ENCODE measurements at regions not wholly inside any gene's neighbourhood (a gene's known extent, or its start where the extent isn't known, plus 50 kb on each side); places are given as distances from the start of the nearest gene placed in this dataset.

DNA sequence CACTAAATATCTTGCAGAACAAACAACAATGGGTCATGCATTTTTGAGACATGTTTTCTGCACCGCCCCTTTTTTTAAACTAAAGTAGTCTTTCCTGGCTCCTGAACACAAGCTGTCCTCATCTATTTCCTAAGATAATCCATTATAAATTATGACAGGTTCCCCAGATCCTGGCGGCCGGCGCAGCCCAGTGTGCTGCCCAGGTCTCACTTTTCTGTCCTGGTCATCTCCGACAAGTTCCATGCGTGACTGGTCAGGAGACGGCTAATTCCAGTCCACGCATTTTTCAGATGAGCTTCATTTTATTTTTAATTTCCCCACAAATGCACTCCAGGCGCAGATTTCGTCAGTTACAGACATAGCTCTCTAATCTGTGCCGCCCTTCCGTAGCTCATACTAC is 92.9 kb upstream of the EGFLAM start:
- DNase-seq (ENCODE audit: low read depth in 2 of 2), result no peak
- Histone ChIP-seq H3K27ac (ENCODE audit: insufficient read depth, low read length) (no peak overlapping the region), H3K36me3 (ENCODE audit: control insufficient read depth, insufficient read depth, low read length) (no peaks in the 10 kb centered on the region)

GRCh38 chr5:38164776-38165399 is 93.5 kb upstream of the EGFLAM start:
- Histone ChIP-seq H4K20me1 (ENCODE audit: control insufficient read depth, extremely low read depth, insufficient read depth, low read length) (no peaks in the 10 kb centered on the region), H3K9me3 (ENCODE audit: control insufficient read depth, insufficient read depth, low read depth, low read length) (no peaks in the 10 kb centered on the region), H2AFZ (ENCODE audit: low read length) (no peak overlapping the region), H3K79me2 (ENCODE audit: control insufficient read depth, insufficient read depth, low read length) (no peaks in the 10 kb centered on the region), H3K9ac (ENCODE audit: insufficient read depth, low read length) (no peak overlapping the region), H3K4me2 (ENCODE audit: extremely low read depth, insufficient read depth, low read length) (no peak overlapping the region), H3K4me3 (replicated peaks in 1 of 4; ENCODE audit: control extremely low read depth in 1 of 4, insufficient read depth in 1 of 4, low read depth in 3 of 4, low read length in 4 of 4) (no peak overlapping the region), H3K36me3 (ENCODE audit: control insufficient read depth, insufficient read depth, low read length) (no peaks in the 10 kb centered on the region), H3K27me3 (ENCODE audit: control insufficient read depth, insufficient read depth, low read length) (no peaks in the 10 kb centered on the region), H3K4me1 (ENCODE audit: control insufficient read depth, extremely low read depth, insufficient read depth, low read length) (no peaks in the 10 kb centered on the region), H3K27ac (ENCODE audit: insufficient read depth, low read length) (no peak overlapping the region)
- DNase-seq (ENCODE audit: low read depth in 2 of 2), result no peak
- TF ChIP-seq EZH2 (IDR thresholded peaks at IDR 0.05; ENCODE audit: low read length, missing control alignments), result no peak
- TF ChIP-seq, protein P1, sequence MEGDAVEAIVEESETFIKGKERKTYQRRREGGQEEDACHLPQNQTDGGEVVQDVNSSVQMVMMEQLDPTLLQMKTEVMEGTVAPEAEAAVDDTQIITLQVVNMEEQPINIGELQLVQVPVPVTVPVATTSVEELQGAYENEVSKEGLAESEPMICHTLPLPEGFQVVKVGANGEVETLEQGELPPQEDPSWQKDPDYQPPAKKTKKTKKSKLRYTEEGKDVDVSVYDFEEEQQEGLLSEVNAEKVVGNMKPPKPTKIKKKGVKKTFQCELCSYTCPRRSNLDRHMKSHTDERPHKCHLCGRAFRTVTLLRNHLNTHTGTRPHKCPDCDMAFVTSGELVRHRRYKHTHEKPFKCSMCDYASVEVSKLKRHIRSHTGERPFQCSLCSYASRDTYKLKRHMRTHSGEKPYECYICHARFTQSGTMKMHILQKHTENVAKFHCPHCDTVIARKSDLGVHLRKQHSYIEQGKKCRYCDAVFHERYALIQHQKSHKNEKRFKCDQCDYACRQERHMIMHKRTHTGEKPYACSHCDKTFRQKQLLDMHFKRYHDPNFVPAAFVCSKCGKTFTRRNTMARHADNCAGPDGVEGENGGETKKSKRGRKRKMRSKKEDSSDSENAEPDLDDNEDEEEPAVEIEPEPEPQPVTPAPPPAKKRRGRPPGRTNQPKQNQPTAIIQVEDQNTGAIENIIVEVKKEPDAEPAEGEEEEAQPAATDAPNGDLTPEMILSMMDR (conservative IDR thresholded peaks at IDR 0.05 in 1 of 2, IDR thresholded peaks at IDR 0.05 in 1 of 2; ENCODE audit: low read depth in 1 of 2, low read length in 2 of 2), result no peak

More for the DNA sequence above, 92.9 kb upstream of the EGFLAM start:
- Histone ChIP-seq H2AFZ (ENCODE audit: low read length) (no peak overlapping the region), H3K79me2 (ENCODE audit: control insufficient read depth, insufficient read depth, low read length) (no peaks in the 10 kb centered on the region), H3K9ac (ENCODE audit: insufficient read depth, low read length) (no peak overlapping the region), H3K4me2 (ENCODE audit: extremely low read depth, insufficient read depth, low read length) (no peak overlapping the region), H3K9me3 (ENCODE audit: control insufficient read depth, insufficient read depth, low read depth, low read length) (no peaks in the 10 kb centered on the region), H4K20me1 (ENCODE audit: control insufficient read depth, extremely low read depth, insufficient read depth, low read length) (no peaks in the 10 kb centered on the region), H3K4me3 (replicated peaks in 1 of 4; ENCODE audit: control extremely low read depth in 1 of 4, insufficient read depth in 1 of 4, low read depth in 3 of 4, low read length in 4 of 4) (no peak overlapping the region), H3K27me3 (ENCODE audit: control insufficient read depth, insufficient read depth, low read length) (no peaks in the 10 kb centered on the region), H3K4me1 (ENCODE audit: control insufficient read depth, extremely low read depth, insufficient read depth, low read length) (no peaks in the 10 kb centered on the region)
- TF ChIP-seq, protein P1 (conservative IDR thresholded peaks at IDR 0.05 in 1 of 2, IDR thresholded peaks at IDR 0.05 in 1 of 2; ENCODE audit: low read depth in 1 of 2, low read length in 2 of 2), result no peak
- TF ChIP-seq EZH2 (IDR thresholded peaks at IDR 0.05; ENCODE audit: low read length, missing control alignments), result no peak

- H3K27ac ChIP-seq (ENCODE audit: insufficient read depth, low read length), result no peak overlapping the region
- no peaks in the 10 kb centered on the region for H3K27me3 ChIP-seq (ENCODE audit: control insufficient read depth, insufficient read depth, low read length)
- no peaks in the 10 kb centered on the region for H3K36me3 ChIP-seq (ENCODE audit: control insufficient read depth, insufficient read depth, low read length)
- no peak overlapping the region for H3K4me2 ChIP-seq (ENCODE audit: extremely low read depth, insufficient read depth, low read length)
- no peaks in the 10 kb centered on the region for H3K9me3 ChIP-seq (ENCODE audit: control insufficient read depth, insufficient read depth, low read depth, low read length)
- H3K9ac ChIP-seq (ENCODE audit: insufficient read depth, low read length), result no peak overlapping the region
- H3K4me1 ChIP-seq (ENCODE audit: control insufficient read depth, extremely low read depth, insufficient read depth, low read length), result no peaks in the 10 kb centered on the region
- no peak for TF ChIP-seq EZH2 (IDR thresholded peaks at IDR 0.05; ENCODE audit: low read length, missing control alignments)
- TF ChIP-seq, protein P1 (conservative IDR thresholded peaks at IDR 0.05 in 1 of 2, IDR thresholded peaks at IDR 0.05 in 1 of 2; ENCODE audit: low read depth in 1 of 2, low read length in 2 of 2), result no peak
- no peak for DNase-seq (ENCODE audit: low read depth in 2 of 2)
- no peak overlapping the region for H3K4me3 ChIP-seq (replicated peaks in 1 of 4; ENCODE audit: control extremely low read depth in 1 of 4, insufficient read depth in 1 of 4, low read depth in 3 of 4, low read length in 4 of 4)
- no peaks in the 10 kb centered on the region for H3K79me2 ChIP-seq (ENCODE audit: control insufficient read depth, insufficient read depth, low read length)
- H2AFZ ChIP-seq (ENCODE audit: low read length), result no peak overlapping the region
- H4K20me1 ChIP-seq (ENCODE audit: control insufficient read depth, extremely low read depth, insufficient read depth, low read length), result no peaks in the 10 kb centered on the region
These were observed 94.6 kb upstream of the EGFLAM start for GRCh38 chr5:38163636-38164237.
